NB4 (cell line): ENCODE measurements at regions not wholly inside any gene's neighbourhood (a gene's known extent, or its start where the extent isn't known, plus 50 kb on each side); places are given as distances from the start of the nearest gene placed in this dataset.

Experiments used
- DNase-seq: peaks from one replicate; pipeline ENCODE4 v3.0.0; 2010; ENCODE audit warnings: low read depth
- H3K4me3 ChIP-seq: one replicate; pipeline ENCODE4 v1.5.1; 2011; ENCODE audit warnings: mild to moderate bottlenecking, low read depth, low read length, moderate library complexity
- MYC ChIP-seq: IDR thresholded peaks from 2 replicates; pipeline ENCODE4 v1.6.1; 2011; ENCODE audit warnings: low read depth, low read length
- POLR2A ChIP-seq: IDR thresholded peaks from 2 replicates; pipeline ENCODE4 v1.6.1; 2011; ENCODE audit warnings: mild to moderate bottlenecking; ENCODE audit not compliant: insufficient read length; ENCODE audit errors: extremely low read depth
- TF ChIP-seq, protein P1 (sequence below): IDR thresholded peaks from 2 replicates; pipeline ENCODE4 v1.6.1; 2011; ENCODE audit warnings: low read depth, low read length
- TF ChIP-seq, protein P2 (sequence below): IDR thresholded peaks from one replicate; pipeline ENCODE4 v1.5.1; 2012; ENCODE audit warnings: low read depth, low read length

DNA sequence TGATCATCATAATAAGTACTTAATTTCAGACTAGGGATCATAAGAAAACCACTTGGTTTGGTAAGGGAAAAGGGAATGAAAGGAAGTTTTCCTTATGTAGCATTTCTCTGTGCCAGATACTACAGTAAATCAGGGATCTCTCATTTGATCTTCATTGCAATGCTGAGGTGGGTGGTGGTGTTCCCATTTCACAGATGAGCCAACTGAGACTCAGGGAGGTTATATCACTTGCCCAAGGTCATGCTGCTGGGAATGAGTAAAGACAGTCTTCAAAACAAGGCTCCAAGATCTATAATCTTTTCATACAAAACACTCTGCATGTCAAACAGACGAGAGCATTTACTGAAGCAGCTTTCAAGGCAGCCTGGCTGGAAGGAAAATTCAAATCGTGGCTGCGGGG lies 124.6 kb downstream of the GP2 start:
- H3K4me3 ChIP-seq: no peak overlapping the region
- DNase-seq: no peak
- TF ChIP-seq, protein P1, sequence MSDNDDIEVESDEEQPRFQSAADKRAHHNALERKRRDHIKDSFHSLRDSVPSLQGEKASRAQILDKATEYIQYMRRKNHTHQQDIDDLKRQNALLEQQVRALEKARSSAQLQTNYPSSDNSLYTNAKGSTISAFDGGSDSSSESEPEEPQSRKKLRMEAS: no peak
- TF ChIP-seq POLR2A: no peak
- TF ChIP-seq, protein P2, sequence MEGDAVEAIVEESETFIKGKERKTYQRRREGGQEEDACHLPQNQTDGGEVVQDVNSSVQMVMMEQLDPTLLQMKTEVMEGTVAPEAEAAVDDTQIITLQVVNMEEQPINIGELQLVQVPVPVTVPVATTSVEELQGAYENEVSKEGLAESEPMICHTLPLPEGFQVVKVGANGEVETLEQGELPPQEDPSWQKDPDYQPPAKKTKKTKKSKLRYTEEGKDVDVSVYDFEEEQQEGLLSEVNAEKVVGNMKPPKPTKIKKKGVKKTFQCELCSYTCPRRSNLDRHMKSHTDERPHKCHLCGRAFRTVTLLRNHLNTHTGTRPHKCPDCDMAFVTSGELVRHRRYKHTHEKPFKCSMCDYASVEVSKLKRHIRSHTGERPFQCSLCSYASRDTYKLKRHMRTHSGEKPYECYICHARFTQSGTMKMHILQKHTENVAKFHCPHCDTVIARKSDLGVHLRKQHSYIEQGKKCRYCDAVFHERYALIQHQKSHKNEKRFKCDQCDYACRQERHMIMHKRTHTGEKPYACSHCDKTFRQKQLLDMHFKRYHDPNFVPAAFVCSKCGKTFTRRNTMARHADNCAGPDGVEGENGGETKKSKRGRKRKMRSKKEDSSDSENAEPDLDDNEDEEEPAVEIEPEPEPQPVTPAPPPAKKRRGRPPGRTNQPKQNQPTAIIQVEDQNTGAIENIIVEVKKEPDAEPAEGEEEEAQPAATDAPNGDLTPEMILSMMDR: no peak
- no peak for TF ChIP-seq MYC

DNA sequence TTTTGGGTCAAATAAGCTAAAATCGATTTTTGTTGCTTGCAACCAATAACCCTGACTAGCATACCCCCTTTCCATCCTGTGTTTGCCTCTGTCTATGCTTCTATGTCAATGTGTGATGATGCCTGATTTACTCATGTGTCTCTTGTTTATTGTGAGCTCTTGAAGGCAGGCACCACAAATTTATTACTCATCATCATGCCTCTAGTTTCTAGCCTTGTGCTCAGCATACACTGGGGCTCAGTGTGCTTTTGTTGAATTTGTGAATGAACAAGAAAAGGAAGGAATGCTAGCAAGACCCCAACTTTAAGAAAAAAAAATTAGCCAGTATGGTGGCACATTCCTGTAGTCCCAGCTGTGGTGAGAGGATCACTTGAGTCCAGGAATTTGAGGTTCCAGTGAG lies 119.1 kb upstream of the GPR139 start:
- TF ChIP-seq, protein P2: no peak
- TF ChIP-seq, protein P1: no peak
- DNase-seq: no peak

DNA sequence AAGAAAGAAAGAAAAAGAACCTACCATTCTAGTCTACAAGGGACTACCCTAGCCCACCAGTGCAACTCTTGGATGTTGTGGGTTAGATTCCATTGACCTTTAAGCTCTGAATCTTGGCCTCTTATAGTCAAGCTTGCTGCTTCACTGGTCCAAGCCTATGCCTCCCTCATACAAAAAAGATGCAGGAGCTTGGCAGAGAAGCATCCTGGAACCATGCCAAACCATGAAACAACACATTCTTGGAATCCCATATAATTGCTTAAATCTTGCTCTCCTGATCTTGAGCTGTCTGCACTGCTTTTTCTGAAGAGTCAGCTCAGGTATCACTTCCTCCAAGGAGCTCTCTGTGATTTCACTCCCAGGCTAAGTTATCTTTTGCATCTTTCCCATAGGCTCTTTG lies 117.9 kb upstream of the GPR139 start:
- no peak for DNase-seq
- no peak overlapping the region for H3K4me3 ChIP-seq
- TF ChIP-seq POLR2A: no peak
- TF ChIP-seq MYC: no peak
- TF ChIP-seq, protein P2: no peak
- TF ChIP-seq, protein P1: no peak

More for the DNA sequence above, 119.1 kb upstream of the GPR139 start:
- H3K4me3 ChIP-seq: no peak overlapping the region

DNA sequence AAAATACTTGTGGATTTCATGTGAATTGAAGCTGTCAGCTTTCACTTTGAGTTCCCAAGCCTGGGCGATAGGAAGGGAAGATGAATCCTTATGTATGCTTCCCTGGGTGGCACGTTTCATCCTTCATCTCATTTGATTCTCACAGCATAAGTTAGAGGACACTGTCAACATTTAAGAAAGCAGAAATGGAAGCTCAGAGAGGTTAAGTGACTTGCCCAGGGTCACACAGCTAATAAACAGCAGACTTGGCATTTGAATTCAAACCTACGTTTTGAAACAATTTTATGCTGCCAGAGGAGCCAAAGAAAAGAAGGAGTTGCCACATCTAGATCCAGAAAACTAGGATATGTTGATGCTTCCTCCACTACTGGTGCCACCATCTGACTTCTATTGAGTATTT lies 108.3 kb upstream of the GPR139 start:
- no peak for TF ChIP-seq POLR2A
- TF ChIP-seq, protein P2: no peak
- TF ChIP-seq MYC: no peak
- TF ChIP-seq, protein P1: no peak
- H3K4me3 ChIP-seq: no peak overlapping the region
- no peak for DNase-seq

DNA sequence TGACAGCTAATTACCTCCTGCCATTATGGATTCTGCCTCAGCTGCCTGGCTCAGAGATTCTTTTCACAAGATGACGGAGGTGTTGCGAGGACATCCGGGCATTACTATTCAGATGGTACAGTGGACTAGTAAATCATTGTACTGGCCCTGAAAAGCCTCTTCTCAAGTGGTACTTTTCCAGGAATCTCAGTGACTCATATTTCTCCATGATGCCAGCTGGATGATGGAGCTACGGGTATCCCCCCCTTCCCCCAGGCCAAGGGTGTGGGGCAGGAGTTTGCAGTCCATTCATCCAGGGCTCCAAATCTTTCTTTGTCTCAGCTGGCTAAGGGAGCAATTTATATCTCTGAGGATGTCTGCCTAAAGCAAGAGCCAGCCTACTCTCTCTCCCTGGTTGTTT lies 107.7 kb upstream of the GPR139 start:
- TF ChIP-seq, protein P1: no peak
- TF ChIP-seq POLR2A (no peak), MYC (no peak)
- TF ChIP-seq, protein P2: no peak
- H3K4me3 ChIP-seq: no peak overlapping the region
- DNase-seq: no peak

DNA sequence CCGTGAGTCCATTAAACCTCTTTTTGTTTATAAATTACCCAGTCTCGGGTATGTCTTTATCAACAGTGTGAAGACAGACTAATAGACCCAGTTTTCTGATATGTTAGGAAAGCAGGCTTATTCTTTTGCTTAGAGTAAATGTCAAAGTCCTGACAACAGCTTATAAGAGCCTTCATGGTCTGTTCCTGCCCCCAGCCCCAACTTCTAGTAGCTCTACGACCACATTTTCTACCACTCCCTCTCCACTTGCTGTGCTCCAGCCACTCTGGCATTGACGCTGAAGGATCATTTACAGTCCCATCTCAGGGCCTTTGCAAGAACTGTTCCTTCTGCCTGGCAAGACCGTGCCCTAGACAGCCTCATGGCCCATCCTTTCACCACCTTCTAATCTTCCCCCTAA lies 104.6 kb upstream of the GPR139 start:
- DNase-seq: no peak
- TF ChIP-seq POLR2A (no peak), MYC (no peak)
- TF ChIP-seq, protein P1: no peak
- TF ChIP-seq, protein P2: no peak
- no peak overlapping the region for H3K4me3 ChIP-seq
